ENCODE measurements at regions not wholly inside any gene's neighbourhood (a gene's known extent, or its start where the extent isn't known, plus 50 kb on each side); places are given as distances from the start of the nearest gene placed in this dataset.
"Not testable (repeated sequence)": the region's sequence is repeated elsewhere in the genome, so short reads cannot be mapped to it uniquely, and the experiment has no call there.

DNA sequence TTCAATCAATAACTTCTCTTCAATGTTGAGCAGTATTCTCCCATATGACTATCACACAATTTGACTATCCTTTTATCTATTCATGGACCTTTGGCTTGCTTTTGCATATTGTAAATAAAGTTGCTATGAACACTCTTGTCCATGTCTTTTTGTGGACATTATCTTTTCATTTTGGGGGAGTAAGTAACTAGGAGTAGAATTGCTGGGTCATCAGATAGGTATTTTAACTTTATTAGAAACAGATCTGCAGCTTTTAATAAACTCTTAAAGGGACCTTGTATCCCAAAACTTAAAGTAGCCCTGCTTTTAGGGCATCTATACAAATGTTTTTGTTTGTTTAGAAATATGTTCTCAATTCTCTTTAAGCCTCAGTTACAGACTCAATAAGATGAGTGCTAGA lies 614.2 kb upstream of the CITED2 start:
- no peak for DNase-seq

DNA sequence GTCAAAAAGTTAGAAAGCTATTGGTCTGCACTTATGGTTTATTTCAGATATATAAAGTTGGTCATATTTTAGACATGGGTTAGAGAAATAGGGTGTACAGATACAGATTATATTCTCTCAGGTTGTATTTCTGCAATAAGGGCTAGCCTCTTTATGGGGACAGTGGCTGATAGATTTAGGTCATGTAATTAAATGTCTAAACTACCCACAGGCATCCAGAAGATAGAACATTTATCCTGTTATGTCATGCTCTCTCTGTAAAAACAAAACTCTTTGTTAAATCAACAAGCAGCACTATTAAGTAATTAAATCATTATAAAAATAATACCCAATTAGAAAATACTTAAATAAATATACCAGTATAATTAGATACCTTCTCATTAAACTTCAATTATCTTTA lies 612.6 kb upstream of the CITED2 start:
- no peak for DNase-seq

DNA sequence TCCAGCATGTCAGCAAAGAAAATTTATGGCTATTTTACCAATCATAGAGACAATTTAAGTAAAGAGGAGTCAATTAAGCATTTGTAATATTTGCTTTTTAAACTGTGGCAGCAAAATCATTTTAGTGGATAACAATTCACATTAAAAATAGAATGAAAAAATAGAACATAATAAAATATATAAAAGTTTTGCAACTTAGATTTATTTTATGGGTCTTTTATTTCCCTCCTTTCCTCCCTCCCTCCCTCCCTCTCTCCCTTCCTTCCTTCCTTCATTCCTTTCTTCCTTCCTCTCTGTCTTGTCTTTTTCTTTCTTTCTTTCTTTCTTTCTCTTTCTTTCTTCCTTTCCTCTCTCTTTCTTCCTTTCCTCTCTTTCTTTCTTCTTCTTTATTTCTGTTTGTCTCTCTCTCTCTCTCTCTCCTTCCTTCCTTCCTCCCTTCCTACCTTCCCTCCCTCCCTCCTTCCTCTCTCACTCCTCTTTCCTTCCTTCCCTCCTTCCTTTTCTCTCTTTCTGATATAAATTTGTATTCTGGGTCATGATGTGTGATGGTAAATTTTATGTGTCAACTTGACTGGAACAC lies 610.9 kb upstream of the CITED2 start:
- no peak for DNase-seq

GRCh38 chr6:139984317-139984716 lies 609.9 kb upstream of the CITED2 start:
- no peak for DNase-seq

- DNase-seq = no peak
Observed at GRCh38 chr6:139983555-139984276, 609.3 kb upstream of the CITED2 start.

- no peak for DNase-seq
Observed at GRCh38 chr6:139982652-139983295, 608.3 kb upstream of the CITED2 start.

DNA sequence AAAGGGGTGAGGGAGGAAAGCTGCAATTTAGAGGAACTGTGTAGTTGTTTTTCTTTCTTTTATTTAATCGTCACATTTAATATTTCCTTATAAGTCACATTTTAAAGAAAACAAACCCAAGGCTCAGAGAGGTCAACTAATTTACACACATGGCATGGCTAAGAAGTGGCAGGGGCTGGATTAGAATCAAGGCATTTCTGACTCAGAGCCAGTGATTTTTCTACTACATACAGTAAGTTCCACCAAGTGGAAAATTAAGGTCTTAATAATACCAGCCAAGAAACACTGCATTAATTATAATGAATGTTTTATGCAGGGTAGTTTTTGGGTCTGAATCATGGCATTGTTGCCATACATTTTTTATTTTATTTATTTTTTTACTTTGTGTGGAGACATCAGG lies 607.7 kb upstream of the CITED2 start:
- DNase-seq = no peak

DNA sequence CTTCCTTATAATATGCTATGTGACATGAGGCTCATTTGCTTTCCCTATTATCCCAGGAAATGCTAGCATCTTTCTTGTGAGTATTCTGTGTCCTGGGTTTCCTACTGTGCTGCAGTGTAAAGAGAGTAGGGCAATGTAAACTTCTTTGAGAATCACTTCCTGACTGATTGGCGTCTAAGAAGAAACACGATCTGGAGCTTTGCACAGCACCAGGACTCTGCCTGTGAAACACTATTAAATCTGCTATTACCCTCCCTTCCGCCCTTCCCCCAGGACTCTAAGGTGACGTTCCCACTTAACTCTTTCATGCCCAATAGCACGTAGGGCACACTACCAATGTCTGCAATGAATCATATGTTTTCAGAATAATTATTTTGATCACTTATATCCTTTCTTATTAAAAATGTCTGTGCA lies 607.3 kb upstream of the CITED2 start:
- DNase-seq = peak; percentile 4

DNA sequence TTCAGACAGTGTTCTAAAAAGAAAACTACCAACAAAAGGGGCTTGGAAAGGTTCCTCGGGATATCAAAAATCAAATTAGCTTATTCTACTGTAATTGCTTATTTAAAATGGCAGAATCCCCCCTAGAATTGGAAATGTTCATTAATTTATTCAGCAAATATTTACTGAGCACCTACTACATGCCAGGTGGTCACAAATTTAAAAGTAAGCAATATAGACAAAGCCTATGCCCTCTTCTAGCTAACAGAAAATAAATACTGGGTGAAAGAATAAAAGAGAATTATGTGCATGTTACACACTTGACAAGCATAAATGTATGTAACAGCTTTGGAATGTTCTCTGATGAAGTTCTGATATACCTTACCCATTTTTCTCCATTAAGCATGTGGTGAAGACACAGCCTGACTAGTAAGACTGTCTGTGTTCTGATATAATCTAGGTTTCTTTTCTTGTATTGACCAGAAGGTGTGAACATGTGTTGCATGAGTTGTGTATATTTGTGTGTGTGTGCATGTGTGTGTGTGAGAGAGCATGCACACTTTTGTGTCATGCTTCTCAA lies 606.7 kb upstream of the CITED2 start:
- no peak for DNase-seq

DNA sequence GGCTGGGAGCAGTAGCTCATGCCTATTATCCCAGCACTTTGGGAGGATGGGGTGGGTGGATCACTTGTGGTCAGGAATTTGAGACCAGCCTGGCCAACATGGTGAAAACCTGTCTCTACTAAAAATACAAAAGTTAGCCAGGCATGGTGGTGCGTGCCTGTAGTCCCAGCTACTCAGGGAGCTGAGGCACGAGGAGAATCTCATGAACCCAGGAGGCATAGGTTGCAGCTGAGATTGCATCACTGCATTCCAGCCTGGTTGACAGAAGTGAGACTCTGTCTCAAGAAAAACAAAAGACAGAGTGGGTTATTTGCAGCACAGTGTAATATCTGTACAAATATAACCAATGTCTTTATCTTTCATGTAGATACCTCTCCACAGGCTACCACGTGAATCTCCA lies 606.2 kb upstream of the CITED2 start:
- DNase-seq = not testable (repeated sequence)

- DNase-seq = no peak
Observed at GRCh38 chr6:139979021-139979725, 604.7 kb upstream of the CITED2 start.

DNA sequence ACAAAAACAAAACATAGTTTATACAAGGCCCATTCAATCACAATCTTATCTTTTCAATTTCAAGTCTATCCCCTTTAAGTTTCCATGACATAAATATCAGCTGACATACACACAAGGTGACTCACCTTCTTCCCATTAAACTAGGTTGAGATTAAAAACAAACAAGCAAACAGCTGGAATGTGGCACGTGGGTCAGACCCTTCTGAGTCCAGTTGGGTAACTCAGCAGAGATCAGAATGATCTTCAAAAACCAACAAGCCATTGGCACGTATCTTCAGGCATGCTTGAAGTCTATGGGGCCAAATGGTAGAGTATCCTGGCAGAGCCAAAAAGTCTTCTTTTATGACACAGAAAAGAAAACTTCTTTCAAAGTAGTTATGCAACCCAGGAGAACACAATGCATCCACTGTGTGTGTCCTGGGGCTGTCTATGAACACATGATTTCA lies 603.5 kb upstream of the CITED2 start:
- no peak for DNase-seq

DNA sequence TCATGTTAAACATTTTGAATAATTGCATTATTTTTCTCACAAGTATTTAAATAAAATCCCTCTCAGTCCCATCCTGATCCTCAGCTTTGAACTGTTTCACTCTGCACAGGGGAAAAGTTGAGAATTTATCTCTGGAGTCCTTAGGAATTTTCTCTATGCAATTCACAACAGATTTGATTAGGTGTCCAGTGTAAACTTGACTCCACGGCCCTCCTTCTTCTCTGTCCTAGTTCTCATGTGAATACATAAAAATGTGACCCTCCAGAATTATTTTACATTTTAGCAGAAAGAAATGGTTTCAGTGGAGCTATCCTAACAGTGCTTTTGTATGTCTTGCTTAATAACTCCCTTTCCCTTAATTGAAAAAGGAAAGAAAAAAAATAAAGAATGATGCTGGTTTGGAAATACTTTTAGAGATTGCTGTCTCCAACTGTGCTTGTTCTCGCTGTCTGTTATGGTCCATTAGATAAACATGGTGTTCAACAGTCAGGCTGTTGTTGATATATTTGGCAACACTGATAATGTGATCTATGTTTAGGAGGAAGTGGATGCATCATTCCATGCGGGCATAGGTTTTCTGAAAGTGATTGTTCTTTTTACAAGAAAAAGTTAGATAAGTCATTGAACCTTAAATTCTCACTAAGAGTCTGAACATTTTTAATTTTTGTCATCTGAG lies 599.4 kb upstream of the CITED2 start:
- no peak for DNase-seq

DNA sequence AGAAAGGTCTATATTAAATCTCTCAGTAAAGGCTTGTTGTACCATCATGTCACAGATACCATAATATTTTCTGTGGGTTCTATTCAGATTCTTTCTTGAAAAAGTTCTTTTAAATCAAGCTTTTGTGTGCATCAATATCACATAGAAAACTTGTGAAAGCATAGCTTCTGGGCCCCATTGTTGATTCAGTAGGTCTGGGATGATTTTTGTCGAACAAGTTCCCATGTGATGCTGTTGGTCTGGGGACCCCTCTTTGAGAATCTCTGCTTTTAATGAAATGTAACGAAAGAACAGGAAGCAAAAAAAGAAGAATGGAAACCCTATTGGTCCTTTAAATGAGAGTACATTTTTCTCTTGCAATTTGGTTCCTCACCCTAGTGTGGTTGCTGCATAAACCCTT lies 597.7 kb upstream of the CITED2 start:
- DNase-seq = no peak

DNA sequence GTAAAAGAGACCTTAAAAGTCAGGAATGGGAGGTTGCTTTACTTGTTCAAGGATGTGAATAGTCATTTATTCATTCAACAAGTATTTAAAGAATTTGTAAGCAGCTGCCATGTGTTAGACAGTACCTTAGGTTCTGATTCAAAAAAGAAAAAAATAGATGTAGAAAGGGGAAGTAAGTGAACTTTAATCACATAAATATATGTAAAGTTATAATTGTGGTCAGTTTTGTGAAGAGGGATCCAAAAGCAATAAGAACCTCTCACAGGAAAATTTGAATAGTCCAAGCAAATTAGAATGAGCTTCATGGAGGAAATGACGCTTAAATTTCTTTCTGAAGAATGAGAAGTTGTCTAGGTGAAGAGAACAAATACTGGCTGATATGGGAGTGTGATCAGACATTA lies 596.1 kb upstream of the CITED2 start:
- DNase-seq = no peak

DNA sequence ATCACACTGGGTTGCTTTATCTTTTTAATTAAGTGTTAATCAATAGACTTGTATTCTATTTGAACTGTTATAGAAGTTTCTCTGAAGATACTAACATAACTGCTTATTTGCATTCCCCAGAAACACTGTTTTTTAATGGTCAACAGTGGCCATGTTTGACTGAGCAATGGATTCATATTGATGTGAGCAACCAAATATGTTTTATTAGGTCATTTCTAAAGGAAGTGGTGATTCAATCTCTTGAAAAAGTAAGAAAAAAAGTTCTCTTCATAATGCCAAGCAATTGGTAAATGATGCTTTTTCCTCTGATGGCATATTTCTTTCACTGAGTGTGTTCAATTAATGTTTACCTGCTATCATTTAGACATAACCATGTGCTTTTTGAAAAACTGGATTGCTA lies 593.0 kb upstream of the CITED2 start:
- DNase-seq = no peak

DNA sequence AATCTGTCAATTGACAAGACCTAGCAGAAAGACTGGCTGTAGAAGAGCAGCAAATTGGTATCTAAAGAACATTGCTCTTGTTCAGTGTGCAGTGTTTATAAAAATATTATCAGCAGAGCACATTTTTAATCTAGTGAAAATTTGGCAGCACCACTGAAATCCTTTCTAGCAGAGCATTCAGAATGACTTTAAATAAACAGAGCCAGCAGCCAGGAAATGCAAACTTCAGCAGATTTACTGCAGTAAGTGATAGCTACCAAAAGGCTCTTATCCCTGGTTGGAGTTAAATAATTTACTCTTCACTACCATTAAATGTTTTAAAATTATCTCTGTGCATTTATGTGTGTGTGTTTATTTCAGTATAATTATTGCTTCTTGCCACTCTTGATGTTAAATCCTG lies 590.9 kb upstream of the CITED2 start:
- no peak for DNase-seq

- DNase-seq = no peak
Observed at GRCh38 chr6:139964737-139965136, 590.3 kb upstream of the CITED2 start.

DNA sequence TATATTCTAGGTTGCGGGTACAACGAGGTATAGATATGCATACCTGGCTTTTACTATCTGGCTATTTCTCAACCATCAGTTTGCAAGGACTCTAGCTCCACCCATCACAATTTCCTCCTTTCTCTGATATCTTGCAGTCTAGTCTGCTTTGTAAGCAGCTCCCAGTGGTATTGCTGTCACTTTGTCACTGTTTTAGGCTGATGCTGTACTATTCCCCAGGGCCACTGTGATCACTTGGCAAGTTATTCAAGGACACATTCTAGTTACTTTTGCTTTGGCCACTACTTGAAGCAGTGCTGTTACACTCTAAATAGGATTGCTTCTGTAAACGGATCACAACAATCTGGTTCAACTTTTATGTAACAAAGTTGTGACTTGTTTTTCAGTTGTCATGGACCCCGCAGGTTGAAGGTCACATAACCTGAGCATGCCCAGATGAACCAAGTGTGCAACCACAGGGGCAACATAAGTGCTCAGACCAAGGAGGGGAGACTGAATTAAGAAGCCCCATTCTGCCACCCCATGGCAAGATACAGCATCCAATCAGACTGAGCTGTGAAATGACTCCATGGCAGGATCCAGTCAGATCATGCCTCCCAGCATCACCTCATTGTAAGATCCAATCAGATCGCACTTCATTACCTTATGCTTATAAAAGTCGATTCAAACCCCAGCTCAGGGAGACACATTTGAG lies 588.4 kb upstream of the CITED2 start:
- DNase-seq = no peak

DNA sequence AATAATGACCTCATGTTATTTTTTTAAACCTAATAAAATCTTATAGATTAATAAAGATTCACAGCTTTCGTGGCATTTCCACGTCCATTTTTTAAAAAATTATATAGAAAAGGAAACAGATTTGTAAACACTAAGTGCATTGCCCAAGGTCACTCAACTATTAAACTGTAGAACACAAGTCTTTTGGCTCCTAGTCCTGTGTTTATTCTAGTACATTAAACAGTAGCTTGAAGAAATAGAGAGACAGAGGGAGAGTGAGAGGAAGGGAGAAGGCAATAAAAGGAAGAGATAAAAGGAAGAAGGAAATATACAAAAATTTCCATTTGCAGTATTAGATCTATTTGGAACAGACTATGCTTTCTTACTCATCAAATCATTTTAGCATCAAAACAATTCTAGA lies 586.7 kb upstream of the CITED2 start:
- no peak for DNase-seq

DNA sequence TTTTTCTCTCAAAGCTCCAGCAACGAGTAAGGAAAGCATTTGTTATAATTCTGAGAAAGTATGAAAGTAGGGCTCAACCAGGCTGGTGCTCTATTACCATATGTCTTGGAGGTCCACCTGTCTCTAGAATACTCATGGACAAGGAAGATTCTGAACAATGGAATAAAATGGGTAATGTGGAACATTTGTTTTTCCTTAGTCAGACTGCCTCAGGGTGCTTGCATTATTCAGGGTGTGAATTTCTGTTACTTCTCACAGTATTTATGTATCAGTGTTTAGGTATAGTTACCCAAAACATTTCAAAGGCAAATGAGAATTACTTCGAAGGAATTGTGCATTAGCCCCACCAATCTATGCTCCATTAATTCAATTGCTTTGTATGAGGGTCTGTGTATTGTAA lies 586.2 kb upstream of the CITED2 start:
- no peak for DNase-seq

All from NCI-H2029 (cell line).